ENCODE measurements at regions not wholly inside any gene's neighbourhood (a gene's known extent, or its start where the extent isn't known, plus 50 kb on each side); places are given as distances from the start of the nearest gene placed in this dataset.

DNA sequence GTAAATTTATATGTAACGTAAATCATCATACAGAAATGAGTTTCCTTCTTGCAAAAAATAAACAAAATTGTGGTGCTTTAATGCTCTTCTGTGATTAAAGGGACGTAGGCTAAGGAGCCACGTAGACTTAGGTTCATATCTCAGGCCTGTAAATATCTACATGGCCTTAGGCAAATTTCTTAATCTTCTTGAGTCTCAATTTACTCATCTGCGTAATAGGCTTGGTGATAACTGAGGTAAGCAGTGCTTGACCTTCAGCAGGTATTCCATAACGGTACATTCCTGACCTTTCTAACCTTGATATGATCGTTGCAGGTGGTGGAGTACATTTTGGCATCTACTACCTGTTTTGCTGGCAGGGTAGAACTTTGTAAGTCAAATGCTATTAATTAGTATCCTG lies 65.2 kb upstream of the TLR3 start:
- no peaks in the 10 kb centered on the region for H3K9me3 ChIP-seq (ENCODE audit: low read depth, low read length)
- no peak for TF ChIP-seq FOXP2 (optimal IDR thresholded peaks at IDR 0.05; ENCODE audit: control extremely low read depth, extremely low read length, insufficient read depth)
- no peak for TF ChIP-seq EZH2 (IDR thresholded peaks at IDR 0.05)
- no peak for TF ChIP-seq POLR2AphosphoS5 (IDR thresholded peaks at IDR 0.05; ENCODE audit: borderline replicate concordance, low read depth, low read length)
- no peak for DNase-seq (ENCODE audit: low read depth, low spot score)
- H3K9ac ChIP-seq (ENCODE audit: insufficient read length), result no peak overlapping the region
- H3K27ac ChIP-seq, result no peak overlapping the region
- no peaks in the 10 kb centered on the region for H3K36me3 ChIP-seq (ENCODE audit: insufficient read depth, low read length)
- H3K4me3 ChIP-seq, result no peak overlapping the region

DNA sequence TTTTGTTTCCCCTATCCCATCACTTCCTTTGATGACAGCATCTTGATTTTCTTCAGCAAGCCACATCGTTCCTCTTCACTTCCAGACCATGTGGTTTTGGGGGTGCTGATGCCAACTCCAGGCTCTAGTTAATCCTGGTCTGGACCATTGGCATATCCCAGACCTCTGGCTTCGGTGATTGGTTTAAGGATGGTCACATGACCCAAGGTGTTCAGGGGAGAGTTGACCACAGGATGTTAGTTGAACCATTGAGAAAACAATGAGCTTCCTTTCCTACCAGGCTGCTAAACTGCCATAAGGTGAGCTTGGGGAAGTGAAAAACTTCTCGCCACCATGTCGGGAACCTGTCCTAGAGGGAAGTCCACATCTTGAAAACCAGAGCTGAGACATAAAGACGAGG lies 60.9 kb upstream of the TLR3 start:
- Histone ChIP-seq H3K9ac (ENCODE audit: insufficient read length) (no peak overlapping the region), H3K27ac (no peak overlapping the region), H3K9me3 (ENCODE audit: low read depth, low read length) (no peaks in the 10 kb centered on the region), H3K36me3 (ENCODE audit: insufficient read depth, low read length) (no peaks in the 10 kb centered on the region), H3K4me3 (no peak overlapping the region)
- TF ChIP-seq POLR2AphosphoS5 (IDR thresholded peaks at IDR 0.05; ENCODE audit: borderline replicate concordance, low read depth, low read length), result no peak
- TF ChIP-seq EZH2 (IDR thresholded peaks at IDR 0.05), result no peak
- TF ChIP-seq FOXP2 (optimal IDR thresholded peaks at IDR 0.05; ENCODE audit: control extremely low read depth, extremely low read length, insufficient read depth), result no peak
- no peak for DNase-seq (ENCODE audit: low read depth, low spot score)

DNA sequence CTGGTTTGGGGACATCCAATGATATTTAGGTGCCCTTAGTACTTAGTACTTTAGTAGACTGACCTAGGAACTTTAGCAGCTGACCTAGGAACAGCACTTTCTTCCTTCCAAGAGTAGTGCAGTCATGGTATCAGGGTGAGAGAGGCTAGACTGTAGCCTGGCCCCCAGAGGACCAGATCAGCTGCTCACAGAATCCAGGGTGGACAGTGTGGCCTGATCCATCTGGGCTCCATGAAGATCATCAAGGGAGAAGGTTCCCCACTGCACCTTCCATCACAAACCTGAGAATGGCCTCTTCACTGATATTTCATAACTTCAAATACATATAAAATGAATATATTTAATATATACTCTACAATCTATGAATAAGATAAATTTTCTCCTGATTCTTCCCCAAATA lies 59.0 kb upstream of the TLR3 start:
- TF ChIP-seq FOXP2 (optimal IDR thresholded peaks at IDR 0.05; ENCODE audit: control extremely low read depth, extremely low read length, insufficient read depth) (no peak), EZH2 (IDR thresholded peaks at IDR 0.05) (no peak), POLR2AphosphoS5 (IDR thresholded peaks at IDR 0.05; ENCODE audit: borderline replicate concordance, low read depth, low read length) (no peak)
- H3K9me3 ChIP-seq (ENCODE audit: low read depth, low read length), result no peaks in the 10 kb centered on the region

DNA sequence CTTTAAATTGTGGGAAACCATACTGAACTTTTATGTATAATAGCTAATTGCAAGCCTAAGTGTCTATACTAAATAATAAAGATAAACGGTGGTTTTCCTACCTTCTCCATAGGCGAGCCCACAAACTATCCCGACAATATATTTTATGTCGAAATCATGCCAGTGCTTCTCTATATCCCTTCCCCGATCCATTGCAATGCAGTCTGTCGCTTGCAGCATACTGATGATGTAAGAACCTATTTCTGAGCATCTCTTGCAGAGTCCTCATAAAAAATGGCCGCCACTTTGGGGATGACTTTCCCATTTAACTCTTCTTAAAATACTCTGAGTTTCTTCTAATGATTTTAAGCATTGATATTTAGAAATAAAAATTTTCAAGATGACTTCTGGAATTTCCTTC lies 58.1 kb upstream of the TLR3 start:
- Histone ChIP-seq H3K36me3 (ENCODE audit: insufficient read depth, low read length) (no peaks in the 10 kb centered on the region), H3K9me3 (ENCODE audit: low read depth, low read length) (no peaks in the 10 kb centered on the region), H3K4me3 (no peak overlapping the region), H3K27ac (no peak overlapping the region), H3K9ac (ENCODE audit: insufficient read length) (no peak overlapping the region)
- TF ChIP-seq FOXP2 (optimal IDR thresholded peaks at IDR 0.05; ENCODE audit: control extremely low read depth, extremely low read length, insufficient read depth) (no peak), EZH2 (IDR thresholded peaks at IDR 0.05) (no peak), POLR2AphosphoS5 (IDR thresholded peaks at IDR 0.05; ENCODE audit: borderline replicate concordance, low read depth, low read length) (no peak)
- no peak for DNase-seq (ENCODE audit: low read depth, low spot score)

More for the DNA sequence above, 59.0 kb upstream of the TLR3 start:
- Histone ChIP-seq H3K27ac (no peak overlapping the region), H3K9ac (ENCODE audit: insufficient read length) (no peak overlapping the region), H3K36me3 (ENCODE audit: insufficient read depth, low read length) (no peaks in the 10 kb centered on the region), H3K4me3 (no peak overlapping the region)
- DNase-seq (ENCODE audit: low read depth, low spot score), result no peak

- H3K36me3 ChIP-seq (ENCODE audit: insufficient read depth, low read length), result no peaks in the 10 kb centered on the region
- no peak overlapping the region for H3K4me3 ChIP-seq
- no peak for DNase-seq (ENCODE audit: low read depth, low spot score)
- no peak overlapping the region for H3K27ac ChIP-seq
- TF ChIP-seq FOXP2 (optimal IDR thresholded peaks at IDR 0.05; ENCODE audit: control extremely low read depth, extremely low read length, insufficient read depth) (no peak), EZH2 (IDR thresholded peaks at IDR 0.05) (no peak), POLR2AphosphoS5 (IDR thresholded peaks at IDR 0.05; ENCODE audit: borderline replicate concordance, low read depth, low read length) (no peak)
- H3K9me3 ChIP-seq (ENCODE audit: low read depth, low read length), result no peaks in the 10 kb centered on the region
- H3K9ac ChIP-seq (ENCODE audit: insufficient read length), result no peak overlapping the region
Measured at GRCh38 chr4:186012071-186012470, 56.9 kb upstream of the TLR3 start.

GRCh38 chr4:186013419-186014186 lies 55.4 kb upstream of the TLR3 start:
- H3K4me3 ChIP-seq, result no peak overlapping the region
- no peak overlapping the region for H3K27ac ChIP-seq

GRCh38 chr4:186015212-186015817 lies 53.6 kb upstream of the TLR3 start:
- Histone ChIP-seq H3K36me3 (ENCODE audit: insufficient read depth, low read length) (no peaks in the 10 kb centered on the region), H3K4me3 (no peak overlapping the region), H3K9ac (ENCODE audit: insufficient read length) (no peak overlapping the region), H3K27ac (no peak overlapping the region), H3K9me3 (ENCODE audit: low read depth, low read length) (no peaks in the 10 kb centered on the region)
- no peak for TF ChIP-seq EZH2 (IDR thresholded peaks at IDR 0.05)
- no peak for TF ChIP-seq POLR2AphosphoS5 (IDR thresholded peaks at IDR 0.05; ENCODE audit: borderline replicate concordance, low read depth, low read length)
- no peak for TF ChIP-seq FOXP2 (optimal IDR thresholded peaks at IDR 0.05; ENCODE audit: control extremely low read depth, extremely low read length, insufficient read depth)
- no peak for DNase-seq (ENCODE audit: low read depth, low spot score)

More at GRCh38 chr4:186013419-186014186, 55.4 kb upstream of the TLR3 start:
- H3K9me3 ChIP-seq (ENCODE audit: low read depth, low read length), result no peaks in the 10 kb centered on the region
- TF ChIP-seq FOXP2 (optimal IDR thresholded peaks at IDR 0.05; ENCODE audit: control extremely low read depth, extremely low read length, insufficient read depth) (no peak), POLR2AphosphoS5 (IDR thresholded peaks at IDR 0.05; ENCODE audit: borderline replicate concordance, low read depth, low read length) (no peak), EZH2 (IDR thresholded peaks at IDR 0.05) (no peak)
- no peak overlapping the region for H3K9ac ChIP-seq (ENCODE audit: insufficient read length)
- no peaks in the 10 kb centered on the region for H3K36me3 ChIP-seq (ENCODE audit: insufficient read depth, low read length)
- DNase-seq (ENCODE audit: low read depth, low spot score), result no peak

GRCh38 chr4:186016796-186017195 lies 52.2 kb upstream of the TLR3 start:
- Histone ChIP-seq H3K36me3 (ENCODE audit: insufficient read depth, low read length) (no peaks in the 10 kb centered on the region), H3K27ac (no peak overlapping the region), H3K4me3 (no peak overlapping the region), H3K9ac (ENCODE audit: insufficient read length) (no peak overlapping the region), H3K9me3 (ENCODE audit: low read depth, low read length) (no peaks in the 10 kb centered on the region)
- DNase-seq (ENCODE audit: low read depth, low spot score), result no peak
- TF ChIP-seq POLR2AphosphoS5 (IDR thresholded peaks at IDR 0.05; ENCODE audit: borderline replicate concordance, low read depth, low read length) (no peak), FOXP2 (optimal IDR thresholded peaks at IDR 0.05; ENCODE audit: control extremely low read depth, extremely low read length, insufficient read depth) (no peak), EZH2 (IDR thresholded peaks at IDR 0.05) (no peak)
